NT2/D1 (cell line): ENCODE measurements at regions not wholly inside any gene's neighbourhood (a gene's known extent, or its start where the extent isn't known, plus 50 kb on each side); places are given as distances from the start of the nearest gene placed in this dataset.

Experiments
- SUZ12 ChIP-seq: IDR thresholded peaks from 2 replicates; pipeline ENCODE4 v1.6.1; 2011; ENCODE audit not compliant: insufficient read length, insufficient read depth; ENCODE audit errors: extremely low read depth
- YY1 ChIP-seq: IDR thresholded peaks from 2 replicates; pipeline ENCODE4 v1.6.1; 2011; ENCODE audit not compliant: insufficient read length, insufficient read depth
- ZNF274 ChIP-seq: IDR thresholded peaks from 2 replicates; pipeline ENCODE4 v1.6.1; 2011; ENCODE audit warnings: mild to moderate bottlenecking, low read depth, low read length

GRCh38 chr2:65604246-65604645 is 171.8 kb upstream of the SPRED2 start:
- TF ChIP-seq ZNF274 (no peak), SUZ12 (no peak), YY1 (no peak)
